NT2/D1 (cell line): ENCODE measurements at regions not wholly inside any gene's neighbourhood (a gene's known extent, or its start where the extent isn't known, plus 50 kb on each side); places are given as distances from the start of the nearest gene placed in this dataset.

Experiments used
- DNase-seq: peaks from one replicate; pipeline ENCODE4 v3.0.0-alpha.2; 2011; ENCODE audit warnings: low read depth, low spot score
- H3K27me3 ChIP-seq: 2 replicates; pipeline ENCODE4 v1.6.0; 2011; ENCODE audit warnings: mild to moderate bottlenecking; ENCODE audit not compliant: insufficient read length, insufficient read depth
- H3K36me3 ChIP-seq: 2 replicates; pipeline ENCODE4 v1.6.1; 2011; ENCODE audit warnings: mild to moderate bottlenecking, low read length, mixed read lengths; ENCODE audit not compliant: insufficient read depth, insufficient read length
- H3K4me1 ChIP-seq: 2 replicates; pipeline ENCODE4 v1.5.1; 2011; ENCODE audit not compliant: insufficient read depth, insufficient read length
- H3K4me3 ChIP-seq: 2 replicates; pipeline ENCODE4 v1.5.1; 2011; ENCODE audit warnings: low read depth; ENCODE audit not compliant: insufficient read length
- H3K9ac ChIP-seq: 2 replicates; pipeline ENCODE4 v1.6.0; 2011; ENCODE audit warnings: low read depth; ENCODE audit not compliant: insufficient read length
- H3K9me3 ChIP-seq: 2 replicates; pipeline ENCODE4 v1.5.1; 2011; ENCODE audit warnings: mild to moderate bottlenecking, low read length; ENCODE audit not compliant: insufficient read depth
- SUZ12 ChIP-seq: IDR thresholded peaks from 2 replicates; pipeline ENCODE4 v1.6.1; 2011; ENCODE audit not compliant: insufficient read length, insufficient read depth; ENCODE audit errors: extremely low read depth
- YY1 ChIP-seq: IDR thresholded peaks from 2 replicates; pipeline ENCODE4 v1.6.1; 2011; ENCODE audit not compliant: insufficient read length, insufficient read depth
- ZNF274 ChIP-seq: IDR thresholded peaks from 2 replicates; pipeline ENCODE4 v1.6.1; 2011; ENCODE audit warnings: mild to moderate bottlenecking, low read depth, low read length

GRCh38 chr5:174589011-174589410 is 135.4 kb upstream of the MSX2 start:
- no peak overlapping the region for H3K4me3 ChIP-seq
- H3K36me3 ChIP-seq = no peaks in the 10 kb centered on the region
- no peaks in the 10 kb centered on the region for H3K4me1 ChIP-seq
- no peak for TF ChIP-seq ZNF274
- no peak for TF ChIP-seq SUZ12
- TF ChIP-seq YY1 = no peak
- no peaks in the 10 kb centered on the region for H3K27me3 ChIP-seq
- H3K9ac ChIP-seq = no peak overlapping the region
- DNase-seq = no peak
- H3K9me3 ChIP-seq = peaks cover 4% of the 10 kb centered on the region

- no peak for DNase-seq
- H3K9me3 ChIP-seq = peaks cover 7% of the 10 kb centered on the region
- no peaks in the 10 kb centered on the region for H3K4me1 ChIP-seq
- H3K4me3 ChIP-seq = no peak overlapping the region
- TF ChIP-seq YY1 = no peak
- no peak for TF ChIP-seq ZNF274
- TF ChIP-seq SUZ12 = no peak
- no peaks in the 10 kb centered on the region for H3K27me3 ChIP-seq
- no peak overlapping the region for H3K9ac ChIP-seq
- no peaks in the 10 kb centered on the region for H3K36me3 ChIP-seq
Measured at GRCh38 chr5:174589599-174589998, 134.8 kb upstream of the MSX2 start.

GRCh38 chr5:174590820-174591219 is 133.6 kb upstream of the MSX2 start:
- DNase-seq = no peak
- Histone ChIP-seq H3K36me3 (no peaks in the 10 kb centered on the region), H3K4me3 (no peak overlapping the region), H3K4me1 (no peaks in the 10 kb centered on the region), H3K9ac (no peak overlapping the region), H3K27me3 (no peaks in the 10 kb centered on the region), H3K9me3 (peaks cover 7% of the 10 kb centered on the region)
- TF ChIP-seq SUZ12 (no peak), YY1 (no peak), ZNF274 (no peak)

- Histone ChIP-seq H3K9me3 (peaks cover 7% of the 10 kb centered on the region), H3K27me3 (no peaks in the 10 kb centered on the region), H3K36me3 (no peaks in the 10 kb centered on the region), H3K9ac (no peak overlapping the region), H3K4me3 (no peak overlapping the region), H3K4me1 (no peaks in the 10 kb centered on the region)
- no peak for DNase-seq
- no peak for TF ChIP-seq ZNF274
- TF ChIP-seq SUZ12 = no peak
- no peak for TF ChIP-seq YY1
Measured at GRCh38 chr5:174596429-174596828, 128.0 kb upstream of the MSX2 start.

- Histone ChIP-seq H3K4me1 (no peaks in the 10 kb centered on the region), H3K27me3 (no peaks in the 10 kb centered on the region), H3K9ac (no peak overlapping the region), H3K36me3 (no peaks in the 10 kb centered on the region), H3K4me3 (no peak overlapping the region), H3K9me3 (no peaks in the 10 kb centered on the region; the same call in 1 of the 2 replicates)
- TF ChIP-seq ZNF274 (no peak), YY1 (no peak), SUZ12 (no peak)
- DNase-seq = no peak
Measured at GRCh38 chr5:174599992-174600391, 124.4 kb upstream of the MSX2 start.

GRCh38 chr5:174601946-174602345 is 122.4 kb upstream of the MSX2 start:
- H3K27me3 ChIP-seq = no peaks in the 10 kb centered on the region
- H3K9me3 ChIP-seq = no peaks in the 10 kb centered on the region; the same call in 1 of the 2 replicates
- no peak for TF ChIP-seq ZNF274
- TF ChIP-seq SUZ12 = no peak
- no peaks in the 10 kb centered on the region for H3K36me3 ChIP-seq
- no peak overlapping the region for H3K4me3 ChIP-seq
- no peak overlapping the region for H3K9ac ChIP-seq
- H3K4me1 ChIP-seq = no peaks in the 10 kb centered on the region
- peak; percentile 9 for DNase-seq

GRCh38 chr5:174606153-174606552 is 118.2 kb upstream of the MSX2 start:
- H3K9ac ChIP-seq = no peak overlapping the region
- no peaks in the 10 kb centered on the region for H3K27me3 ChIP-seq
- no peak for DNase-seq
- H3K4me1 ChIP-seq = no peaks in the 10 kb centered on the region
- no peak overlapping the region for H3K4me3 ChIP-seq
- TF ChIP-seq YY1 = no peak
- TF ChIP-seq SUZ12 = no peak
- no peak for TF ChIP-seq ZNF274
- H3K9me3 ChIP-seq = no peaks in the 10 kb centered on the region; the same call in 1 of the 2 replicates
- no peaks in the 10 kb centered on the region for H3K36me3 ChIP-seq
